GM21737 (cell line): ENCODE measurements at regions not wholly inside any gene's neighbourhood (a gene's known extent, or its start where the extent isn't known, plus 50 kb on each side); places are given as distances from the start of the nearest gene placed in this dataset.

Source experiments
- ATAC-seq: cut with Tn5 transposase; IDR thresholded peaks from one replicate; pipeline ENCODE4 v1.9.1; 2021; ENCODE audit warnings: mild to moderate bottlenecking, moderate library complexity; ENCODE audit not compliant: unreplicated experiment

DNA sequence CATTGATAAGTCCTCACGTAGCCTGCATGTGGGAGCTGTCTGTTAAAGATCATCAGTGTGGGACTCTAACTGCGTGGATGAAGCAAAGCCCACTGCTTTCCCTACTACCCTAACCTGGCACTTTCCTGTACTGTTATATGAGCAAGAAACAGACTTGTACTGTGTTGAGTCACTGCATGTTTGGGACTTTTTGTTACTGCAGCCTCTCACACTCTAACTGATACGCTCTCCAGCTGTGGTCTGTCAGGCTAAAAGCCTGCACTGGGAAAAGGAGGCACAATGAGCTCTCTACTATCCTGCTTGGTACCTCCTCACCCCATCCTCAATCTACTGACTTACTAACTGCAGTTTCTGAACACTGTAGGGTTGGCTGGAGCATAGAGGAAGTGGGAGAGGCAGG lies 93.7 kb upstream of the PLET1 start:
- ATAC-seq: no peak

GRCh38 chr11:112355726-112356125 lies 95.1 kb upstream of the PLET1 start:
- ATAC-seq: no peak

- ATAC-seq: no peak
Observed at GRCh38 chr11:112357488-112357887, 96.8 kb upstream of the PLET1 start.

GRCh38 chr11:112361396-112361795 lies 100.7 kb upstream of the PLET1 start:
- no peak for ATAC-seq

DNA sequence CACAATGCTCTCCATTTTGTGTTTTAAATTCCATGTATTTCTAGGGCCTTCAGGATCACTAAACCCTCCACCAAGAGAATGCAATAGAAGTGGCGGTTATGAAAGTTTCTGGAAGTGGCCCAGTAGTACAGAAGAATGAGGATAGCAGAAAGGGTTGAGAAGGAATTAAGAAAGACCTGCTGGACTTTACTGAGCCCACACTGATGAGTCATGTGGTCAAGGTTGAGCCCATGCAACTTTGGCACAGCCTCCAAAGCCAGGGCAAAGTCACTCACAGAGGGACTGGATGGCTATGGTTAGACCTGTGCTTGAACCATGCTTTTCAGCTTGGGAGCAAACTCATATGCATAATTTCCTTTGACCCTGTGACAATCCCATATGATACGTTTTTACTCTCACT lies 102.9 kb upstream of the PLET1 start:
- ATAC-seq: no peak

- no peak for ATAC-seq
Observed at GRCh38 chr11:112364962-112365481, 104.4 kb upstream of the PLET1 start.

- no peak for ATAC-seq
Observed at GRCh38 chr11:112366012-112366411, 105.4 kb upstream of the PLET1 start.

DNA sequence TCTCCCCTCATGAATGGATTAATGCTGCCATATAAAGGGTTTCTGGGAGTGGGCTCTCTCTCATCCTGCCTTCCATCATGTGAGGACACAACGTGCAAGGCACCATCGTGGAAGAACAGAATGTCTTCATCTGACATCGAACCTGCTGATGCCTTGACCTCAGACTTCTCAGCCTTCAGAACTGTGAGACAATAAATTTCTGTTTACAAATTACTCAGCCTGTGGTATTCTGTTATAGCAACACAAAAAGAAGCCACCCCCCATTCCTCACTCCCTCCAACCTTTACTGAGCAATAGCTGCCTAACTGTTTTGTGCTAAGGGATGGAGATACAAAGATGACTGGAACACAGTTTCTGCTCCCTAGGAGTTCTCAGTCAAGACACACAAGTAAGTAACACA lies 106.1 kb upstream of the PLET1 start:
- no peak for ATAC-seq

DNA sequence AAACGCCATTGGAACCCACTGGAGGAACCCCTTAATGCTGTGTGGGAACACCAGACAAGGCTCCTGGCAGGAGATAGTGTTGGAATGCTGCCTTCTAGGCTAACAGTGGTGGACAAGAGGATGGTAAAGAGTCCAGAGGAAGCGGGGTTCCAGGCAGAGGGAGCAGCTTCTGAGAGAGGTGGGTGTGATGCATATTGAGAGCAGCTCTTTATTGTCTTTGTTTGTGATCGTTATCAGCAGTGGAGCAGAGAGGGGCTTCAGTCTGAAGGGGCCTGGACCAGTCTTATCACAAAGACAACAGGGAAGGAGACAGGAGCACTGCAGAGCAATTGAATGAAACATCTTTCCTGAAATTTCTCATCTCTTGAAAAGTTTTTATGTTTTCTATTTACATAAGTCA lies 106.8 kb upstream of the PLET1 start:
- no peak for ATAC-seq

- no peak for ATAC-seq
Observed at GRCh38 chr11:112367895-112368294, 107.2 kb upstream of the PLET1 start.

DNA sequence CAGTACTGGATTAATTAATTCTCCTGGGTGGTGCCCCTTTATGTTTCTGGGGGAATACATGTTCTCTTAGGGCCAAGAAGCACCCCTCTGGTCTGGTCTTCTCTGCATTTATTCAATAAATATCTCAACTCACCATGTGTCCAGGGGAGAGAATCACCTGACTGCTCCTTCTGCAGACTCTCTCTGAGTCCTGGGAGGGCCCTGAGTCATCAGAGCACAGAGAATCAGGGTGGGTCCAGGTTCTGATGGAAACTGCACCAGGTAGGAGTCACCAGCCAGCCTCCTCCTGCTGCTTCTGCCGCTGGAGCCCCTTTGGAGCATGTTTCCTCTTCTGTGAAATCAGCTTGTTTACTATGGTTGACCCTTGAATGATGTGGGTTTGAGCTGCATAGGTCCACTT lies 107.7 kb upstream of the PLET1 start:
- ATAC-seq: no peak

GRCh38 chr11:112369374-112369773 lies 108.7 kb upstream of the PLET1 start:
- no peak for ATAC-seq

DNA sequence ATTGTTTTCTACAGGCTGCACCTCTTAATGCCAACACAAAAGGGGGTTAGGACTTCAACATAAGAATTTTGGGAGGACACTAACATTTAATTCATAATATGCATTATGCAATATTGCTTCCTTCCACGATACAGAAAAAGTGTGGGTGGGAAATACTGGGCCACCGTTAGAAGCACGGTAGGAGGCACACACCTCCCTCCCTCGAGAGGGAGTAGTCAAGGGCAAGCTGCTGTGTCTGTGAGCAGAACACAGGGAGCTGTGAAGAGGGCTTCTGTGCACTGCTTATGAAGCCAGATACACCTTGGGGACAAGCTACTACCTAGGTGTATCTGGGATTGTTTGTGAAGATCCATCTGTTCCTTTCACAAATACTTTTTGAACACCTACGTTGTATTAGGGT lies 109.3 kb upstream of the PLET1 start:
- no peak for ATAC-seq

DNA sequence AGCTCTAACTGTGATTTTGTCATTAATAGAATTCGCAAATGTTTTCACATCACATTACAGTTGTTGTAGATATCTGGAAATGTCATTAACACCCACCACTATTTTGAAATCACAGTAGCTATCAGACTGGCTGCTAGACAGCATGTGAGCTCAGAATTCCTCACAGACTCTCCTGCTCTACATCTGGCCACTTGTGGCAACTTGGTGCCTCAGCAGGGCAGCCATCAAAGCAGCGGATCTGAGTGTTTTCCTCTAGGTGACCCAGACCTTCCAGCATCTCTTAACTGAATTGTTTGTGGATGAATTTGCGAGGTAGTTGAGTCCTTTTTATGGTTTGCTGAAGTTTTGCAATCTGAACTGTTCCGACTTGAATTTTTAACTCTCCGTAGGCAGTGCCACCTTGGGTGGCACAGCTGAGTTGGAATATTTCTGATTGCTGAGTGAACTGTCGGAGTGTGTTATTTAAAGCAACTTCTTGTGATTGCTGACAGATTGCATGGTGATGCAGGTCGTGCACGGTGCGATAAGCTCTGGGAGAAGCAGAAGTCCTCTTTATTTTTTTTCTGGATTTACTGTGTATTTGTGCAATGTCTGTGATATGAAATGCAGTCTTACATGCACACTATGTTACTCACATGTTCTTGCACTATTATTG lies 114.0 kb upstream of the PLET1 start:
- ATAC-seq: no peak

DNA sequence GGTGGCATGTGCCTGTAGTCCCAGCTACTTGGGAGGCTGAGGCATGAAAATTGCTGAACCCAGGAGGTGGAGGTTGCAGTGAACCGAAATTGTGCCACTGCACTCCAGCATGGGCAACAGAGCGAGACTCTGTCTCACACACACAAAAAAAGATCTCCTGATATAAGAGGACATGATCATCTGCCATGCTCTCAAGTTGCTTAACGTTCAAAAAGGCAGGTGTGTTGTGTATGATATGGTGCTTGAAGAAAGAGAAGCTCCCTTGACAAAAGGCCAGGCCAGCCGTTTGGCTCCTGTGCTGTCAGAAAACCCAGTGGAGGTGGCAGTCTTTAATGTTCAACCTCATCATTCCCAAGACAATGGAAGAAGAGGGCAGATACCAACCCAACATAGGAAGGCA lies 117.3 kb upstream of the PLET1 start:
- ATAC-seq: no peak

DNA sequence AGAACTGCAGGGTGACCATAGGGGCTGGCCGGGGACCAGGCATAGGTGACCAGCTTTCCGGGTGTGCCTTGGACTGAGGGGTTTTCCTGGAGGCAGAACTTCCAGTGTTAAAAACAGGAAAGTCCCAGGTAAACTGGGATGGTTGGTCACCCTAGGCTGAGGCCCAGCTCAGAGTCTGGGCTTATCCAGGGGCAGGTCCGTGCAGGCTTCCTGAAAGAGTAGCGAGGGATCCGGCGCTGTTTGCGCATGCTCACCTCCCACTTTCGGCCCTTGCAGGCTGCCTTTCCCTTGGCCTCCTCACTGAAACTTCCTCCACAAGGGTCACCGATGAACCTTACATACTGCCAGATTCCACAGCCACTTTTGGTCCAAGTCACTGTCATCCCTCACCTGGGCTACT lies 119.8 kb upstream of the PLET1 start:
- ATAC-seq: no peak

DNA sequence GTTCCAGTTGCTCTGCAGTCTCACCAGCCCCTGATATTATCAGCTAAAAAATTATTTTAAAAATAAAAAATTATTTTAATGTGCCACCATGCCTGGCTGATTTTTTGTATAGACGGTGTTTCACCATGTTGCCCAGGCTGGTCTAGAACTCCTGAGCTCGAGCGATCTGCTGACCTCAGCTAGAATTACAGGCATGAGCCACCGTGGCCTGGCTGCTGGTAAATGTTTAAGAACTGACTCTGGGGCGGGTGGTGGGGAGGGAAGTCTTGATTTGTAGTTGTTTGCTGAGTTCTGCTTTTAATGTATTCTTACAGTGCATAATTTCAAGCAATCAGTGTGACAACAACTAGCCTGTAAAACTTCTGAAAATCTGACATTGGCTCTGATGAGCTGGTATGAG lies 120.9 kb upstream of the PLET1 start:
- no peak for ATAC-seq

- ATAC-seq: no peak
Observed at GRCh38 chr11:112382561-112382960, 121.9 kb upstream of the PLET1 start.

GRCh38 chr11:112388496-112388895 lies 127.8 kb upstream of the PLET1 start:
- no peak for ATAC-seq

GRCh38 chr11:112391086-112391485 lies 130.4 kb upstream of the PLET1 start:
- no peak for ATAC-seq

- no peak for ATAC-seq
Observed at GRCh38 chr11:112392904-112393303, 132.2 kb upstream of the PLET1 start.

GRCh38 chr11:112394304-112394703 lies 133.6 kb upstream of the PLET1 start:
- no peak for ATAC-seq

GRCh38 chr11:112396076-112396475 lies 135.4 kb upstream of the PLET1 start:
- no peak for ATAC-seq
